GM18909 (cell line): ENCODE measurements at regions not wholly inside any gene's neighbourhood (a gene's known extent, or its start where the extent isn't known, plus 50 kb on each side); places are given as distances from the start of the nearest gene placed in this dataset.

Source experiments
- ATAC-seq: cut with Tn5 transposase; IDR thresholded peaks from one replicate; pipeline ENCODE4 v1.9.1; 2021; ENCODE audit warnings: mild to moderate bottlenecking; ENCODE audit not compliant: unreplicated experiment, poor library complexity

DNA sequence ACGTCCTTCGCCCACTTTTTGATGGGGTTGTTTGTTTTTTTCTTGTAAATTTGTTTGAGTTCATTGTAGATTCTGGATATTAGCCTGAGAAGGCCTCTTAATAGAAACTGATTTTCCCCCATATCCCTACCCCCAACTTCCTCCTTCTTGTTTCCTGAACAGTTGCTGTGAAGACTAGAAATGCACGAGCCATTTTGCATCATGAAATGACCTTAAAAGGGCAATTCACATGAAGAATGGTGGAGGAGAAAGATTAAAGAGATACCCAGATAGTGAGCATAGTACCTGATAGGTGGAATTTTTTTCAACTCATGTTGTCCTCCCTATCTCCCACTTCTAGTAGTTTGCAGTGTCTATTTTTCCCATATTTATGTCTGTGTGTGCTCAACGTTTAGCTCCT is 55.2 kb upstream of the KCNH8 start:
- ATAC-seq = no peak

DNA sequence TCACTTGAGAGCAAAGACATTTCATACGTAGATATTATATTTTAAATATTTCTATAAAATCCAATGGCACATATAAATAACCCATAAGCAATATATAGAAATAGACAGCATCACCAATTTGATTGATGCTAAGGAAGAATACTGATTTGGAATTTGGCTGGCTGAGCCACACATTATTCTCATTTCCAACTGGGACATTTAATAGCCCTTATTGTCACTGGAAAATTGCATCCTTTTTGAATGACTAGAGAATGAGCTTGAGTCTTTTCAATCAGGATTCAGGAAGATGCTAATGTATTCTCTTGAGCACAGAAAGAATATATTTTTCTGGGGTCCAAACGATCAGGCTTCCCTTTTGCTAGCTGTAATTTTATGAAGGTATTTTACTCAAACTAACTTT is 70.9 kb upstream of the KCNH8 start:
- no peak for ATAC-seq

DNA sequence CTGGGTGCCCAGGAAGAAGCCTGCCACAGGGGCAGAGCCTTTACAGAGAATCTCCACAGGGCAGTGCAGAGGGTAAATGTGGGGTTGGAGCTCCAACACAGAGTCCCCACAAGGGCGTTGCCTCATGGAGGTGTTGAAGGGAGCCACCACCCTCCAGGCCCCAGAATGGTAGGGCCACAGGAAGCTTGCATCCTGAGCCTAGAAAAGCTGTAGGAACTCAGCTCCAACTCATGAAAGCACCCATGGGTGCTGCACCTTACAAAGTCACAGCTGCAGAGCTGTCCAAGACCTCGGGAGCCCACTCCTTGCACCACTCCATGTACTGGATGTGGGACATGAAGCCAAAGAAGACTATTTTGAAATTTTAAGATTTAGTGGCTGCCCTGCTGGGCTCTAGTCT is 73.3 kb upstream of the KCNH8 start:
- ATAC-seq = no peak

DNA sequence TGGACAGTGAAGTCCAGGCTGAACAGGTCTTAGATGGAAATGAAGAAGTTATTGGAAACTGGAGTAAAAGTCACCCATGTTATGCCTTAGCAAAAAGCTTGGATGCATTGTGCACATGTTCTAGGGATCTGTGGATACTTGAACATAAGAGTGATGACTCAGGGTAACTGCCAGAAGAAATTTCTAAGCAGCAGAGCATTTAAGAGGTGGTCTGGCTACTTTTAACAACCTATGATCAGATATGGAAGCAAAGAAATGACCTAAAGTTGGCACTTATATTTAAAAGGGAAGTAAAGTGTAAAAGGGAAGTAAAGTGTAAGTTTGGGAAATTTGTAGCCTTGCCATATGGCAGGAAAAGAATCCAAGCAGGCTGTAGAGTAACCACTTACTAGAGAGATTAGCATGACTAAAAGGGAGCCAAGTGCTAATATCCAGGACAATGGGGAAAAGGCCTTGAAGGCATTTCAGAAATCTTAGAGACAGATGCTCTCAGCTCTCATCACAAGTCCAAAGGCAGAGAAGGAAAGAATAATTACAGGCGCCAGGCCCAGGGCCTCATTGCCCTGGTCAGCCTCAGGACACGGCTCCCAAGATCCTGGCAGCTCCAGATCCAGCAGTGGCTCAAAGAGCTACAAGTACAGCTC is 73.9 kb upstream of the KCNH8 start:
- ATAC-seq = no peak

DNA sequence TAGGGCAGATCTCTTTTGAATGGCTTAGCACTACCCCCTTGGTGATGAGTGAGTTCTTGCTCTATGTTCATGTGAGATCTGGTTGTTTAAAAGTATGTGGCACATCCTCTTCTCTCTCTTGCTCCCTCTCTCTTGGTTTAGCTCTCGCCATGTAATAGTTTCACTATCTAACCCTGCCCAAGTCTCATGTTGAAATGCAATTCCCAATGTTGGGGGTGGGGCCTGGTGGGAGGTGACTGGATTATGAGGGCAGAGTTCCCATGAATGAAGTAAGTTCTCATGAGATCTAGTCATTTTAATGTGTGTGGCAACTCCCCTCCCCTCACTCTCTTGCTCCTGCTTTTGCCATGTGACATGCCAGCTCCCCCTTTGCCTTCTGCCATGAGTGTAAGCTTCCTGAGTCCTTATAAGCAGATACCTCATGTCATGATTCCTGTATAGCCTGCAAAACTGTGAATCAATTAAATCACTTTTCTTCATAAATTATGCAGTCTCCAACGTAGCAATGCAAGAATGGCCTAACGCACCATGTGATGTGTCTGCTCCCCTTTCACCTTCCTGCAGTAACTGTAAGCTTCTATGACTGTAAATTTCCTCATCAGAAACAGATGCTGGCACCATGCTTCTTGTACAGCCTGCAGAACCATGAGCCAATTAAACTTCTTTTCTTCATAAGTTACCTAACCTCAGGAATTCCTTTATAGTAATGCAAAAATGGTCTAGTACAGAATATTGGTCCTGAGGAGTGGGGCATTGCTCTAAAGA is 74.8 kb upstream of the KCNH8 start:
- no peak for ATAC-seq

DNA sequence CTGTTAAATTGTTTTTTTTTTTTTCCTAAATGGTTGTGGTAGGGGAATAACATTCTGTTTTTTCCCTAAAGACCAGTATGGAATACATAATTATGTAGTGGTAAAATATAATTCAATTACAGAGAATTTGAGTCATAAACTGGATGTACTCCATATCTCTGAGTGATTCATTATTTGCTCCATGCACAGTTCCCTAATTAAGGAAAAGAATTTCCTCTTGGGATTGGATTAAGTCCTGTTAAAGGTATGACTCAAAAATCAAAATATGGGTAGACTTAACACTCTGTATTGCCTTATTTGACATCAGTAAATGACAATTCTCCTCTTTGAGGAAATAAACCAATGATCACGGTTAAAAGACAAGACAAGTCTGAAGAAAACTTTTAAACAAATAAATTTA is 78.0 kb upstream of the KCNH8 start:
- no peak for ATAC-seq

DNA sequence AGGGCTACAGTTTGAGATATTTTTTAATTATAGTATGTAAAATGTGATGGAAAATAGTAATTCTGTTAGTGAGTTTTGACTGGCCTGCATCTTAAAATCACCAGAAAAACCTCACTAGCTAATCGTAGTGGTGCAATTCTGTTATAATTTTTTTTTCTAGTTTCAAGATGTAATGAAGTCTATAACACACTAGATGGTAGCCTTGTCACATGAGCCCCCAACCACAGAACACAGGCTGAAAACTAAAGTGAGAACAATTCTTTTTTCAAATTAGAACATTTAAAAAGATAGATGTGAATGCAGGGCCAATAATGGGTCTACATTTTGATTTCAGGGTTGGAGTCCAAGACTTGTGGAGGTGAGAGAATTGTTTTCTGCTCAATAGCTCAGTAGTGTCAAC is 83.3 kb upstream of the KCNH8 start:
- ATAC-seq = no peak

DNA sequence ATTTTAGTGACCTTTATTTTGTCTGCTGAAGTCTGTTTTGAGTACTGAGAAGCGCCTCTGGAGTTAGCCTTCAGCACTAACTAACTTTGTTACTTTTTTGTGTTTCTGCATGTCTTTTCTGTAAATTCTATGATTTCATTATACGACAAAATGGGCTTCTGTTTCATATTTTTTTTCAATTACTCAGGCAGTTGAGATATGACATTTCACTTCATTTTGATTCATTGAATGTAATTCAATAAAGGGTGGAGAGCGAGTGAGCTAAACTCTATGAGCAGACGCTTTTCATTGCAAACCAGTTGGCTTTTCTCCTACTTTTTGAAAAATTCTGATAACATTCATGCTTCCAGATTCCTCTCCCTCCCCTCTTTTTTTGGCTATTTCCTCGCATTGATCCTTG is 84.4 kb upstream of the KCNH8 start:
- no peak for ATAC-seq

DNA sequence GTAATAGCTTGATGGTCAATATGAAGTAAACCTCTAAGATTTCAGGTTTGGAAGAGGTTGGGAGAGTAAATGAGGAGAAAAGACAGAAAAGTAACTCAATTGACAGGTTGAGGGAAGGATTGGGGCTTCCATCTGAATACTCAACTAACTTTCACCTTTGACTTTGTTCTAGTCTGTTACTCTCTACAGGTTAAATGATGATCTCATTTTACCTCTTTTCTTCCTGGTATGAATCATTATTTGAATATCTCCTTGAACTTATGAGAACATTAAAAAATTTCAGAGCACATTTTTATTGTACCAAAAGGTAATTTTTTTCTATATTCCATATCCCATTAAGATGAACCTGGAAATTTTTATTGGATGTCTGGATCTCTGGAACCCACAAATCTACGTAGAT is 87.9 kb upstream of the KCNH8 start:
- no peak for ATAC-seq

DNA sequence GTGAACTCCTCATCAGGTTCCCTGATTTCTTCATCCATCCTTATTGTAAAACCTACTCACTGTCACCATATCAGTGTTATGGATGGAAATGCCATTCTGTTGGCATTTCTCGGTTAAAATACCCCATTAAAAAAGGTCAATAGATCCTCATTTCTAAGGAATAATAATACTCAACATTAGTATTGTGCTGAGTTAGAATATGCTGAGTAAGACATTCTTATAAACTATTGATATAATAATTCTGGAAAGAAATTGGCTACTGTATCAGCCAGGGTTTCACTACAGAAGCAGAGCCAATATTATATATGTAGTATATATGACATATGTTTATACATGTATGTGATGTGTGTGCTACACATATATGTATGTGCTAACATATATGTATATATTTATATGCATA is 95.4 kb upstream of the KCNH8 start:
- ATAC-seq = no peak

DNA sequence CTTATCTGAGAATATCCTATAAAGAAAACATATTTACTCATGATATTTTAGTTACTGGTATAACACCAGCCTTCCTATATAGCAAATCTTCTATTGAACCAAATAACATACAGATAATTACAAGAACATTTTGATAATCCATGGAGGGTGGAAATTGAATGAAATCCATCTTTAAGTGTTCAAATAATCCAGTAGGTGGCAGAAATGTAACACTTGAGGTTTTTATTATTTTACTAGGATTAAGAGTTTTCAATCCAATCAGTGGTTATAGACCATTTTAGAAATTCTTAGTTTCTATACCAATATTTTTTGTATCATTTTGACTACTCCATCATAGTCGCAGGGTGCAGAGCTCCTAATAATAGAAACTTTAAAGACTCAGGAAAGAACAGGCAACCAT is 101.9 kb upstream of the KCNH8 start:
- no peak for ATAC-seq

DNA sequence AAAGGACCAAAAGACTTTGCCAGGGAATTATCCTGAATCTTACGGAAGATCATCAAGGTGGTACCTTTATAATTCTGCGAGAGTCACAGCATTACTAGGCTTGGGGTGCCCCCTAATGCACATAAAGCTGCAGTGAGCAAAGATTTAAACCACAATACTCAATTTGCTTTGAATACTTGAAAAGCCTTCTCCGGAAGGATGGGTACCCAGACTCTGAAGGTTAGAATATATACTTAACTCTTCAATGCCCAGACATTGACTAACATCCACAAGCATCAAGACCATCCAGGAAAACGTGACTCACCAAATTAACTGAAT is 117.8 kb upstream of the KCNH8 start:
- ATAC-seq = no peak

DNA sequence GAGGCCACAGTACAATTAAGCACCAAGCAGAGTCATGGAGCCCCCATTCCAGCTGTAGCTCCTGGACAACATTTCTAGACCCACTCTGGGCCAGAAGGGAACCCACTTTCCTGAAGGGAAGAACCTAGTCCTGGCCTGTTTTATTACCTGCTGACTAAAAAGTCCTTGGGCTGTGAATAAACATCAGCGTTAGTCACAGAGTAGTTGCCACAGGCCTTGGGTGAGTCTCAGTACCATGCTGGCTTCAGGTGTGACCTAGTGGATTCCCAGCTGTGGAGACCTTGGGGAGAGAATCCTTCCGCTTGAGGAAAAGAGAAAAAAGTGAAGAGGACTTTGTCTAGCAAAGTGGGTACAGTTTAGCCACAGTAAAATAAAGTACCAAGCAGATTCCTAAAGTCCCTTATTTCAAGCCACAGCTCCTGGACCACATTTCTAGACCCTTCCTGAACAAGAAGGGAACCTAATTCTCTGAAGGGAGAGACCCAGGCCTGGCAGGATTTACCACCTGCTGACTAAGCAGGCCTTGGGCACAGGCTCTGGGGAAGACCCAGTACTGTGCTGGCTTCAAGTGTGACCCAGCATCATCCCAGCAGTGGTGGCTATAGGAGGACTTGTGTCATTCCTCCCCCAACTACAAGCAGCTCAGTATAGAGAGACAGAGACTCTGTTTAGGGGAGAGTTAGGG is 118.3 kb upstream of the KCNH8 start:
- no peak for ATAC-seq

DNA sequence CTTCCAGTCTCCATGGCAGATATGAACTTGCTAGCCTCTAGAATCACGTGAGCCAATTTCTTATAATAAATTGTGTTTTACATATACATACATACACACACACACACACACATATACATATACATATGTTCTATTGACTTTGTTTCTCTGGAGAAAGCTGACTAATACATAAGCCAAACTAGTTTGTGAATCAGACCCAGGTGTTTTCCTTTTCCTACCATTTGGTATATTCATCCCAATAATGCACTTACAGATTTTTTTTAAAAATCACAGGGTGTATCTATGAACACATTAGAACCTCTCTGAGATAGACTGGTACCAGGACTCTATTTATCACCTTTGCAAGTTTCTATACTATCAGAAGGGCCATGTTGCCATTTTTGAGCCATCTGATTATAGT is 122.9 kb upstream of the KCNH8 start:
- no peak for ATAC-seq

DNA sequence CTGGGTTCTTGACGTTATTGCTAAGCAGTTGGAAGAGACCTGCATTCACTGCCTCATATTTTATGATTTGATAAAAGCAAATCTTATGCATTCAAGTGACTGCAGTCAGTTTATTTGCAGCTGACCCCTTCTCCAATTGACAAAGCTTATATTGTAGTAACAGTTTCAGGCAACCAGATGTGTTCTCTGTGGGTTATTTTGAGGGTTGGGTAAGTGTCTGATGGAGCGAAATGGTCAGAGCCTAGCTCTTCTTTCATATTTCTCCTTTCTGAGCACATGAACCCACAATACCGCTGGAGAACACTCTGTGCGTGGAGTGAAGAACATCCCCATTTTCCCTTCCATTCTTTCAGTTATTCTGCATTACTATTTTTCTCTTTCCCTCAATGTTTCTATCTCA is 125.8 kb upstream of the KCNH8 start:
- ATAC-seq = no peak

DNA sequence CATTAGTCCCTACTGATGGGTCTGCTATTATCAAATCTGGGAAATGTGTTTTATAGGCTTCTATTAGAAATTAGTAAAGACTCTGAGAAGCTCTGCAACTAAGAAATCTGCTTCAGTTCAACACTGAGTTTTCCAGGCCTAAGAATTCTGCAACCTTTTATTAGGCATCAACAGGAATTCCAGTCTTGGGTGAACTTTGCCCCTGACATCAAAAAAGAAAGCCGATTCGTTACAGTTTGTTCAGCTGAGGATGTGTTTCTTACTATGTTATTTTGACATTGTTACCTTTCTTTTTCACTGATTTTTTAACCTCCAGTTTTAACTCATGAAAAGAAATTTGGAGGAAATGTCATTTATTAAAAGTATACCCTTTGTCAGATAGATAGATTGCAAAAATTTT is 131.5 kb upstream of the KCNH8 start:
- ATAC-seq = no peak

DNA sequence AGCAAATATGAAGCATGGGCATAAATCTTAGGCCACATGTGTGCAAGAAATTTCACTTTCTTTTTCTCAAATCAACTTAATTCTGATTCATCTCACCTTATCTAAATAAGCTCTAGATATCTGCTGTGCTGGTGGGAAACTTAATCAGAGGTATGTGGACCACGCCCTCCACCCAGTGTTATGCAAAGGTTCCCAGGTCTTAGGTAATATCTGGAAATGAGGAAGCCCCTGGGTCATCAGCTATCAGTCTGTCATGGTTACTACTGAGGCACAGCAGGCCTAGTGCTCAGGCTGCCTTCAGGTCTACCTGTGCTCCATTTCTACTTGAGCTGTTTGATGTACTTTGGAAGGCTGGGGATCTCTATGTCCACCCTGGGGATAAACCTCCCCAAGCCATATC is 134.4 kb upstream of the KCNH8 start:
- no peak for ATAC-seq

DNA sequence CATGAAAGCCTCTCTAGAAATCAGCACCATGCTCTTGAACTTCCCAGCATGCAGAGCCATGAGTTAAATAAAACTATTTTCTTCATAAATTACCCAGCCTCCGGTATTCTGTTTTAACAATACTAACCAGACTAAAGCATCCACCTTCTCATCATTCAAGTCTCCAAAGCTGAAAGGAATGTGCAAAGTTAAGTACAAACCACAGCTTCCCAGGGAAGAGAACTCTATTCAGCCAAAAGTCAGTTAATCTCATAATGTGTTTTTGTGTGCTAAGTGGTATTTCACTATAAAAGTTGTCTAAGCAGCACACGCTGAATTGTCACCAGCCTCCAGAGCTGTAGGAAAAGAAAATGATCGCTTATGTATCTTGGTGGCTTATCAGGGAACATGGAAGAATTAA is 135.5 kb upstream of the KCNH8 start:
- no peak for ATAC-seq

DNA sequence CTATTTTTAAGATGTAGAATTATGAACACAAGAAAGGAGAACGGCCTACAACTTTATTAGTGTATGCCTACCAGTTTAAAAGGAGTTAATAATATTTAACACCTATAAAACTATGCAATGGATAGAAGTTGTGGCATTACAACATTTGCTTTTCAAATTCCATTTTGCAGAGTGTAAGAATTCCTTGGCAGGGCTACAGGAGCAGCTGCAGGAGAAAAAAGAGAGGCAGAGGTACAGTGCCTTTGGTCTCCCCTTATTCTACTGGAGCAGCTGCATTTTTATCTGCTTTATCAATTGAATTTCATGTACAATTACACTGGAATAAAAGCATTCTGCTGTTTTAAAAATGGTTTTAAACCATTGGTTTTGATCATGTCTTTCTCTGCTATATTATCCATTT is 145.7 kb upstream of the KCNH8 start:
- no peak for ATAC-seq

DNA sequence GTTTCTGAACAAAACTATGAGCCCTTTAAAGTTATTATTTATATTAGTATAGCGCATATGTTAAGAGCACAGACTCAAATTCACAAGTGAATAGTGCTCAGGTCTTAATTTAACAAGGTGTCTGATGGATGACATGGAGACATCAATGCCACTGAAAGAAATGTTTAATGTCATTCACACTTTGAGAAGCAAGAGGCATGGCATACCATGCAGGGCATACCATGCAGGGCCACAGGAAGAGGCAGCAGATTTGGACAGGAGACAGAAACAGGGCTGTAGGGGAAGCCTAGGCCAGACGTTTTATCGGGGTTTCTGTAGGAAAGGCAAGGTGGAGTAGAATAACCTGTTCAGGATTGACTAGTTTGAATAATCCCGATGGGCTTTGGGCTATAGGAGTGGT is 150.2 kb upstream of the KCNH8 start:
- no peak for ATAC-seq

DNA sequence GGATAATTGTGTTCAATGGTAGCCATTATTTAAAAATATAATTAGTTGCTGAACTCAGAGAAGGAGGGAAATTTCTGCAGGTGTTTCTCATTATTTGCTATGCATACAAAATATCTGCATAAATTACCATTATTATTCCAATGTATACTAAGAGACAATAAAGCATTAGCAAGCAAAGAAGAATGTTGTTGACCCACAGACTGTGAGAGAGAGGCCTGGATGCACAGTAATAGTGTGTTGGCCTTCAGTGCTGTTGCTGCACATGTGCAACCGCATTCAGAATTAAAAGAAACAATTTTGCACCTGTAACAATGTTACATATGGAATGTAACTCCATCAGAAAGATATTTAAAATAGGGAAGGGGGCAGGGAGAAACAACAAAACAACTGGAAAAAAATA is 155.6 kb upstream of the KCNH8 start:
- ATAC-seq = no peak

DNA sequence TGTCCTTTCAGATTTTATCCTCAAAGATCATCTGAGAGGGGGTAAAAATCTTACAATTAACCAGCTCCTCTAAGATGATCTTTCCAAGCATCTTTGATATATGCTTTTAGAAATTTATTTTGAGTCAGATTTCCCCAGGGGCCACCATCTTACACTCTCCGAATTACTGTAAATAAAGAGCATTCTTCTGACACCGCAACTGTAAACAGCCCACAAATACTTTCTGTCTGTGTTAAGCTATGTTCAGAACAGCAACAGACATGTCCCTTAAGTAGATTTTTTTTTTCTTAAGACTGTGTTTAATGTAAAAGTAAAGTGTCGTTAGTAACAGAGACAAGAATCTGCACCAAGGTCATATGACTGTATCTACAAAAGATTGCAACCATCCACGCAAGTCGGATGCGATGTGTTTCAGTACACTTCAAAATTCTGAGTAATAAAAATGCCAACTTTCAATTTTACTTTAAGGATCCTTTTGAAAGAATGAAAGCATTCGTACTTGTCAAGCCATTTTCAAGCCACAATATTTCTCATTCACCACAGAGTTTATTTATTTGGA is 159.0 kb upstream of the KCNH8 start:
- no peak for ATAC-seq
